Heart left ventricle (tissue), 13 donors: ENCODE measurements at regions not wholly inside any gene's neighbourhood (a gene's known extent, or its start where the extent isn't known, plus 50 kb on each side); places are given as distances from the start of the nearest gene placed in this dataset.

Experiments
- CTCF ChIP-seq, 12 donors: fragments of 200-600 bp; sonication (generic) in 4 of 12; IDR thresholded peaks; one replicate each; pipeline versions ENCODE4 v1.5.0 to v1.8.0; 2018 to 2022; ENCODE audit warnings: antibody characterized with exemption in 12 of 12, mild to moderate bottlenecking in 5 of 12
- POLR2A ChIP-seq, 2 donors: fragments of 450-650 bp; IDR thresholded peaks; one replicate each; pipeline ENCODE4 v1.6.1; 2017; ENCODE audit warnings: antibody characterized with exemption in 2 of 2, mild to moderate bottlenecking in 2 of 2, moderate library complexity in 2 of 2
- donor health status: ischemic (EF 13 %, LVEDD 7.1; RV severe dilation, severe dysfunction).
- donor health status: DM: no; HTN: yes; CAD: no.
- donor health status: DM: no; HTN: no; CAD: no.
- donor health status: ischemic (EF 25% LVEDD 6.9; RV normal size, moderate dysfunction).
- donor health status: ischemic (EF 25% LVEDD 5.7; RV mildly dilated, moderate dysfunction).
- donor health status: ischemic (EF 35%, LVEDD 5.7; RV mildly dilated, moderate dysfunction).
- donor health status: nonischemic (EF 11% LVEDD 7.7; RV severe dilation, severe dysfunction).
- donor health status: DM: yes; HTN: yes; CAD: no.
- donor health status: PGD.
- donor health status: ischemic (EF 29% LVEDD 5.4; RV normal size, mild dysfunction).
- donor health status: nonischemic (EF 23%, LVEDD 6.1; RV moderate dilation, normal function).

DNA sequence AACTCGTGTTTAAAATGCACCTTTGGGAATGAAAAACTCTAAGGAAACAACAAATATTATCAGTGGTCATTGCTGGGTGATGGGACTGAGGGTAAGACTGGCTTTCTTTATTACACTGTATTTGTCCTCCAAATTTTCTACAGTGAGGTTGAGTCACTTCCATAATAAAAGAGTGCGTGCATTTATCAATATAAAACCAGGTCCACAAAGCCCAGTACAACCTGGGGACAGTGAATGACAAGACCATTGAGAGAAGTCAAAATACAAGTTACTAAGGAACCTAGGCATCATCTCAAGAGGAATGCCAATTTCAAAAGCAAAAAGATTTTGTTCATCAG lies 76.4 kb downstream of the MAGED4 start:
- no peak for TF ChIP-seq POLR2A (IDR thresholded peaks at IDR 0.05)
- no peak for TF ChIP-seq CTCF (IDR thresholded peaks at IDR 0.05)
